Fibroblast of skin of left quadriceps (primary cell): ENCODE measurements at regions not wholly inside any gene's neighbourhood (a gene's known extent, or its start where the extent isn't known, plus 50 kb on each side); places are given as distances from the start of the nearest gene placed in this dataset.
"Not testable (repeated sequence)": the region's sequence is repeated elsewhere in the genome, so short reads cannot be mapped to it uniquely, and the experiment has no call there.

Source experiments
- DNase-seq, 2 experiments: peaks; one replicate each; pipeline ENCODE4 v3.0.0-alpha.2; 2013; ENCODE audit warnings: low read depth in 2 of 2

- no peak for DNase-seq
Observed at GRCh38 chr14:25436906-25437305, 387.0 kb upstream of the STXBP6 start.

GRCh38 chr14:25436288-25436875 lies 386.4 kb upstream of the STXBP6 start:
- no peak for DNase-seq

- no peak for DNase-seq
Observed at GRCh38 chr14:25431211-25432076, 381.5 kb upstream of the STXBP6 start.

GRCh38 chr14:25430808-25431207 lies 380.9 kb upstream of the STXBP6 start:
- DNase-seq, result no peak

- no peak for DNase-seq
Observed at GRCh38 chr14:25412998-25413397, 363.1 kb upstream of the STXBP6 start.

- DNase-seq, result no peak
Observed at GRCh38 chr14:25411781-25412757, 362.1 kb upstream of the STXBP6 start.

- no peak for DNase-seq
Observed at GRCh38 chr14:25406818-25407217, 356.9 kb upstream of the STXBP6 start.

- peak; percentile 10 to 11 for DNase-seq
Observed at GRCh38 chr14:25400607-25401206, 350.8 kb upstream of the STXBP6 start.

GRCh38 chr14:25396128-25396527 lies 346.2 kb upstream of the STXBP6 start:
- no peak for DNase-seq

- no peak for DNase-seq
Observed at GRCh38 chr14:25394791-25395391, 344.9 kb upstream of the STXBP6 start.

GRCh38 chr14:25394356-25394755 lies 344.4 kb upstream of the STXBP6 start:
- DNase-seq, result no peak

GRCh38 chr14:25389948-25390347 lies 340.0 kb upstream of the STXBP6 start:
- no peak for DNase-seq

- no peak for DNase-seq
Observed at GRCh38 chr14:25381498-25381897, 331.6 kb upstream of the STXBP6 start.

GRCh38 chr14:25375639-25376038 lies 325.7 kb upstream of the STXBP6 start:
- no peak for DNase-seq

GRCh38 chr14:25371068-25371467 lies 321.1 kb upstream of the STXBP6 start:
- DNase-seq, result no peak

GRCh38 chr14:25370057-25370456 lies 320.1 kb upstream of the STXBP6 start:
- not testable (repeated sequence) for DNase-seq

GRCh38 chr14:25358330-25358729 lies 308.4 kb upstream of the STXBP6 start:
- no peak for DNase-seq

- no peak for DNase-seq
Observed at GRCh38 chr14:25351269-25351668, 301.3 kb upstream of the STXBP6 start.

GRCh38 chr14:25350802-25351201 lies 300.9 kb upstream of the STXBP6 start:
- DNase-seq, result no peak

GRCh38 chr14:25350021-25350420 lies 300.1 kb upstream of the STXBP6 start:
- DNase-seq, result no peak

- no peak for DNase-seq
Observed at GRCh38 chr14:25349269-25349668, 299.3 kb upstream of the STXBP6 start.
